H1 (cell line): ENCODE measurements at regions not wholly inside any gene's neighbourhood (a gene's known extent, or its start where the extent isn't known, plus 50 kb on each side); places are given as distances from the start of the nearest gene placed in this dataset.

ENCODE experiments used
- CTCF ChIA-PET: fragments of 300-600 bp; sonication (Branson Sonifier 250); formaldehyde crosslinking; loops from one replicate; lab custom pipeline; 2021; ENCODE audit not compliant: partially characterized antibody; lab: Charles Lee
- POLR2A ChIA-PET: fragments of 300-600 bp; sonication (Branson Sonifier 250); formaldehyde crosslinking; loops from one replicate; lab custom pipeline; 2021; ENCODE audit warnings: inconsistent platforms; ENCODE audit not compliant: partially characterized antibody; lab: Charles Lee
- DNase-seq, 2 experiments: peaks; one replicate each; pipeline versions ENCODE4 v3.0.0 to v3.0.0-alpha.2; 2010 to 2022; ENCODE audit warnings: low spot score in 2 of 2, low read depth in 1 of 2, mixed read lengths in 1 of 2
- FAIRE-seq: peaks from 2 replicates; lab custom pipeline; 2011; peaks lifted over from hg19 to GRCh38; lab: Jason Lieb, UNC
- H2AFZ ChIP-seq: 2 replicates; pipeline ENCODE4 v1.8.1; 2012; ENCODE audit warnings: low read length, inconsistent platforms
- H2AK5ac ChIP-seq: 2 replicates; pipeline ENCODE4 v1.6.1; 2013; ENCODE audit warnings: low read depth, low read length
- H2BK120ac ChIP-seq: replicated peaks from 2 replicates; pipeline ENCODE3; 2013; ENCODE audit warnings: low read depth, low read length, inconsistent platforms
- H2BK12ac ChIP-seq: 2 replicates; pipeline ENCODE4 v1.6.1; 2013; ENCODE audit warnings: low read depth, low read length
- H2BK15ac ChIP-seq: 2 replicates; pipeline ENCODE4 v1.6.1; 2013; ENCODE audit warnings: low read length
- H2BK20ac ChIP-seq: 2 replicates; pipeline ENCODE4 v1.6.1; 2013; ENCODE audit warnings: low read length
- H2BK5ac ChIP-seq: 2 replicates; pipeline ENCODE4 v1.6.1; 2013; ENCODE audit warnings: low read depth, low read length
- H3K14ac ChIP-seq: 2 replicates; pipeline ENCODE4 v1.6.1; 2013; ENCODE audit warnings: inconsistent platforms; ENCODE audit not compliant: insufficient read length
- H3K18ac ChIP-seq: 2 replicates; pipeline ENCODE4 v1.6.1; 2013; ENCODE audit warnings: low read length; ENCODE audit errors: extremely low read depth
- H3K23ac ChIP-seq: 2 replicates; pipeline ENCODE4 v1.6.1; 2013; ENCODE audit warnings: inconsistent platforms; ENCODE audit not compliant: insufficient read length
- H3K23me2 ChIP-seq: 2 replicates; pipeline ENCODE4 v1.6.1; 2013; ENCODE audit warnings: low read depth, low read length
- H3K27ac ChIP-seq: 2 replicates; pipeline ENCODE4 v1.6.1; 2011; ENCODE audit warnings: low read depth, low read length, inconsistent platforms
- H3K27me3 ChIP-seq, 4 experiments: replicated peaks in 1 of 4; 1 replicate in 1 of 4; 2 replicates in 3 of 4; pipeline versions ENCODE4 v1.6.1 to v1.8.1; 2011 to 2013; ENCODE audit warnings: low read length in 3 of 4, mild to moderate bottlenecking in 3 of 4, inconsistent platforms in 2 of 4, mixed read lengths in 2 of 4, moderate library complexity in 1 of 4; ENCODE audit not compliant: control insufficient read depth in 3 of 4, insufficient read depth in 3 of 4; ENCODE audit errors: extremely low read depth in 1 of 4
- H3K36me3 ChIP-seq, 4 experiments: 2 replicates each; pipeline versions ENCODE4 v1.6.1 to v1.8.1; 2011 to 2013; ENCODE audit warnings: mild to moderate bottlenecking in 4 of 4, low read length in 3 of 4, moderate library complexity in 2 of 4, control low read depth in 1 of 4, inconsistent platforms in 1 of 4; ENCODE audit not compliant: insufficient read depth in 4 of 4, control insufficient read depth in 2 of 4
- H3K4ac ChIP-seq: replicated peaks from 2 replicates; pipeline ENCODE3; 2013; ENCODE audit warnings: low read length, low read depth, mixed read lengths, inconsistent platforms; ENCODE audit not compliant: insufficient read length
- H3K4me1 ChIP-seq, 4 experiments: replicated peaks in 1 of 4; 1 replicate in 1 of 4; 2 replicates in 3 of 4; pipeline versions ENCODE4 v1.6.1 to v1.8.1; 2011 to 2013; ENCODE audit warnings: low read length in 3 of 4, inconsistent platforms in 2 of 4, mixed read lengths in 1 of 4; ENCODE audit not compliant: insufficient read depth in 4 of 4, control insufficient read depth in 3 of 4
- H3K4me2 ChIP-seq, 2 experiments: 2 replicates each; pipeline versions ENCODE4 v1.6.1 to v1.8.1; 2011 to 2013; ENCODE audit warnings: low read depth in 2 of 2, low read length in 2 of 2, control low read depth in 1 of 2, inconsistent platforms in 1 of 2, mild to moderate bottlenecking in 1 of 2; ENCODE audit not compliant: insufficient read depth in 1 of 2
- H3K4me3 ChIP-seq, 4 experiments: fragments of 200-600, 300-600 bp in 1 of 4; sonication (generic), shearing (Covaris generic), sonication (Bioruptor Twin) in 1 of 4; 2 replicates each; pipeline versions ENCODE4 v1.5.1 to v1.8.1; 2011 to 2016; ENCODE audit warnings: low read length in 4 of 4, low read depth in 3 of 4, control low read depth in 2 of 4, inconsistent platforms in 2 of 4, mild to moderate bottlenecking in 2 of 4, mixed read lengths in 1 of 4, moderate library complexity in 1 of 4; ENCODE audit not compliant: insufficient read depth in 2 of 4; ENCODE audit errors: extremely low read depth in 1 of 4
- H3K56ac ChIP-seq: replicated peaks from 2 replicates; pipeline ENCODE3; 2013; ENCODE audit warnings: low read depth, mild to moderate bottlenecking, mixed read lengths, low read length, inconsistent platforms; ENCODE audit not compliant: insufficient read length
- H3K79me1 ChIP-seq: 2 replicates; pipeline ENCODE4 v1.6.1; 2013; ENCODE audit warnings: low read depth, low read length, control low read depth
- H3K79me2 ChIP-seq, 2 experiments: 2 replicates each; pipeline versions ENCODE4 v1.6.1 to v1.8.1; 2012 to 2013; ENCODE audit warnings: low read length in 2 of 2, mild to moderate bottlenecking in 2 of 2, inconsistent platforms in 1 of 2; ENCODE audit not compliant: insufficient read depth in 2 of 2, control insufficient read depth in 1 of 2
- H3K9ac ChIP-seq, 4 experiments: replicated peaks in 1 of 4; 1 replicate in 1 of 4; 2 replicates in 3 of 4; pipeline versions ENCODE4 v1.6.1 to v1.8.1; 2011 to 2013; ENCODE audit warnings: low read depth in 3 of 4, low read length in 3 of 4, control low read depth in 2 of 4, mild to moderate bottlenecking in 2 of 4, moderate library complexity in 2 of 4, inconsistent platforms in 1 of 4; ENCODE audit errors: extremely low read depth in 1 of 4
- H3K9me3 ChIP-seq, 2 experiments: 2 replicates each; pipeline versions ENCODE4 v1.6.1 to v1.8.1; 2012 to 2013; ENCODE audit warnings: mild to moderate bottlenecking in 2 of 2, moderate library complexity in 2 of 2, control low read depth in 1 of 2, inconsistent platforms in 1 of 2, low read depth in 1 of 2, low read length in 1 of 2, mixed read lengths in 1 of 2; ENCODE audit not compliant: insufficient read depth in 2 of 2
- H4K20me1 ChIP-seq, 2 experiments: replicated peaks in 1 of 2; 2 replicates each; pipeline versions ENCODE3 to v1.8.1; 2011 to 2013; ENCODE audit warnings: inconsistent platforms in 2 of 2, low read length in 2 of 2, mild to moderate bottlenecking in 1 of 2; ENCODE audit not compliant: insufficient read depth in 2 of 2, control insufficient read depth in 1 of 2
- H4K5ac ChIP-seq: 2 replicates; pipeline ENCODE4 v1.6.1; 2013; ENCODE audit warnings: low read length, low read depth, mixed read lengths, inconsistent platforms; ENCODE audit not compliant: insufficient read length
- H4K8ac ChIP-seq: 2 replicates; pipeline ENCODE4 v1.8.0; 2013; ENCODE audit warnings: mild to moderate bottlenecking, moderate library complexity, low read length, inconsistent platforms; ENCODE audit not compliant: insufficient read depth; ENCODE audit errors: extremely low read depth
- H4K91ac ChIP-seq: replicated peaks from 2 replicates; pipeline ENCODE3; 2013; ENCODE audit warnings: low read length, mixed read lengths, inconsistent platforms; ENCODE audit not compliant: insufficient read length
- CHD2 ChIP-seq: IDR thresholded peaks from 2 replicates; pipeline ENCODE4 v1.6.1; 2012; ENCODE audit warnings: low read length, improper control_type of control experiment
- CTBP2 ChIP-seq: IDR thresholded peaks from 2 replicates; pipeline ENCODE4 v1.7.0; 2011; ENCODE audit warnings: borderline replicate concordance, mild to moderate bottlenecking, moderate library complexity, mixed read lengths, low read length; ENCODE audit not compliant: insufficient read depth, insufficient read length
- KDM4A ChIP-seq: IDR thresholded peaks from one replicate; pipeline ENCODE4 v1.7.1; 2012; ENCODE audit warnings: low read depth, mild to moderate bottlenecking, moderate library complexity, low read length, inconsistent platforms; ENCODE audit not compliant: severe bottlenecking
- MAFK ChIP-seq: IDR thresholded peaks from 2 replicates; pipeline ENCODE4 v1.6.1; 2012; ENCODE audit warnings: low read depth, mild to moderate bottlenecking, improper control_type of control experiment, low read length
- NRF1 ChIP-seq: IDR thresholded peaks from 2 replicates; pipeline ENCODE4 v1.6.1; 2011; ENCODE audit warnings: mild to moderate bottlenecking, low read depth, low read length, improper control_type of control experiment
- POLR2AphosphoS5 ChIP-seq: IDR thresholded peaks from 2 replicates; pipeline ENCODE4 v1.6.1; 2011; ENCODE audit warnings: low read depth, low read length
- POU5F1 ChIP-seq: IDR thresholded peaks from 2 replicates; pipeline ENCODE4 v1.6.1; 2011; ENCODE audit warnings: low read depth, mild to moderate bottlenecking, low read length, moderate library complexity
- RAD21 ChIP-seq, 2 experiments: IDR thresholded peaks in 1 of 2; conservative IDR thresholded peaks in 1 of 2; 2 replicates each; pipeline ENCODE4 v1.6.1; 2011; ENCODE audit warnings: low read depth in 2 of 2, low read length in 2 of 2, improper control_type of control experiment in 1 of 2, inconsistent platforms in 1 of 2, mild to moderate bottlenecking in 1 of 2, moderate library complexity in 1 of 2
- RBBP5 ChIP-seq: IDR thresholded peaks from 2 replicates; pipeline ENCODE4 v1.7.1; 2012; ENCODE audit warnings: low read depth, mild to moderate bottlenecking, inconsistent platforms, low read length, moderate library complexity, borderline replicate concordance
- RNF2 ChIP-seq: fragments of 200-900, 300-1000 bp; sonication (generic); IDR thresholded peaks from 2 replicates; pipeline ENCODE4 v1.7.1; 2016; ENCODE audit warnings: borderline replicate concordance, low read depth, mild to moderate bottlenecking, antibody characterized with exemption, low read length; ENCODE audit not compliant: poor library complexity, severe bottlenecking; ENCODE audit errors: missing control alignments
- SAP30 ChIP-seq: fragments of 300-600 bp; sonication (generic); IDR thresholded peaks from 2 replicates; pipeline ENCODE4 v1.7.1; 2012; ENCODE audit warnings: low read length, moderate library complexity, mild to moderate bottlenecking, inconsistent platforms; ENCODE audit not compliant: insufficient read depth, insufficient replicate concordance
- SIX5 ChIP-seq: IDR thresholded peaks from 2 replicates; pipeline ENCODE4 v1.6.1; 2011; ENCODE audit warnings: mild to moderate bottlenecking, low read depth, low read length
- TEAD4 ChIP-seq: IDR thresholded peaks from 2 replicates; pipeline ENCODE4 v1.6.1; 2012; ENCODE audit warnings: low read depth, low read length, inconsistent platforms, mixed read lengths
- YY1 ChIP-seq: IDR thresholded peaks from 2 replicates; pipeline ENCODE4 v1.6.1; 2011; ENCODE audit warnings: low read depth, mild to moderate bottlenecking, low read length
- WGBS, 2 experiments: shearing (Covaris generic) in 1 of 2; methylation state at CpG; one replicate each; pipeline versions ENCODE4 v1.1.6 to v1.1.7; 2013 to 2015; ENCODE audit warnings: low lambda C conversion rate in 2 of 2, mixed read lengths in 2 of 2, inconsistent platforms in 1 of 2, low coverage in 1 of 2, missing lambda C conversion rate in 1 of 2; ENCODE audit not compliant: insufficient replicate concordance in 2 of 2, insufficient coverage in 1 of 2, insufficient read length in 1 of 2; ENCODE audit errors: extremely low coverage in 1 of 2, missing lambda C conversion rate in 1 of 2; 5-methylcytosine and 5-hydroxymethylcytosine counted together

- 75% methylated on average over 1 of the region's 1 CpG; no CpG with 5 or more reads in 1 of the 2 experiments for WGBS, 2 experiments
- H3K36me3 ChIP-seq, result no peaks in the 10 kb centered on the region; a peak in 1 of 8 replicates
- no peak overlapping the region for H2BK12ac ChIP-seq
- no peak overlapping the region for H3K27ac ChIP-seq
- no peak overlapping the region for H3K18ac ChIP-seq
- no peak overlapping the region for H2AK5ac ChIP-seq
- H4K5ac ChIP-seq, result no peak overlapping the region
- H4K8ac ChIP-seq, result no peak overlapping the region
- H3K23ac ChIP-seq, result no peak overlapping the region
- H4K91ac ChIP-seq, result no peak overlapping the region
- no peaks in the 10 kb centered on the region; a peak in 1 of 7 replicates for H3K4me1 ChIP-seq
- no peak overlapping the region for H2BK5ac ChIP-seq
- ChIA-PET CTCF (no interaction called here), POLR2A (no interaction called here)
- no peak overlapping the region for H2AFZ ChIP-seq
- DNase-seq, result no peak
- no peaks in the 10 kb centered on the region for H3K23me2 ChIP-seq
- H2BK120ac ChIP-seq, result no peak overlapping the region
- H3K79me1 ChIP-seq, result no peaks in the 10 kb centered on the region
- H3K79me2 ChIP-seq, result no peaks in the 10 kb centered on the region
- no peaks in the 10 kb centered on the region for H3K9me3 ChIP-seq
- H3K14ac ChIP-seq, result no peak overlapping the region
- FAIRE-seq, result no peak
- H2BK15ac ChIP-seq, result no peak overlapping the region
- H3K4me3 ChIP-seq, result no peak overlapping the region
- H3K56ac ChIP-seq, result no peak overlapping the region
- H2BK20ac ChIP-seq, result no peak overlapping the region
- H3K4ac ChIP-seq, result no peak overlapping the region
- H3K9ac ChIP-seq, result no peak overlapping the region
- no peaks in the 10 kb centered on the region for H4K20me1 ChIP-seq
- H3K27me3 ChIP-seq, result no peaks in the 10 kb centered on the region
- H3K4me2 ChIP-seq, result no peak overlapping the region
- TF ChIP-seq CHD2, result no peak
- TF ChIP-seq YY1, result no peak
- TF ChIP-seq SIX5, result no peak
- no peak for TF ChIP-seq RAD21 (IDR thresholded peaks at IDR 0.05 in 1 of 2, conservative IDR thresholded peaks at IDR 0.05 in 1 of 2; ENCODE audit: low read depth in 2 of 2, low read length in 2 of 2)
- no peak for TF ChIP-seq SAP30
- no peak for TF ChIP-seq NRF1
- TF ChIP-seq KDM4A, result no peak
- TF ChIP-seq POLR2AphosphoS5, result no peak
- TF ChIP-seq TEAD4, result no peak
- no peak for TF ChIP-seq POU5F1
- TF ChIP-seq MAFK, result no peak
- TF ChIP-seq CTBP2, result no peak
- no peak for TF ChIP-seq RBBP5
- TF ChIP-seq RNF2, result no peak
Observed at GRCh38 chr13:73956795-73957408, 177.3 kb downstream of the KLF12 start.
